GM12878 (cell line): ENCODE measurements at regions not wholly inside any gene's neighbourhood (a gene's known extent, or its start where the extent isn't known, plus 50 kb on each side); places are given as distances from the start of the nearest gene placed in this dataset.

Source experiments
- ATAC-seq: fragments of 200-7000 bp; cut with Tn5 transposase; 3 replicates; pipeline ENCODE4 v1.9.1; 2020; ENCODE audit warnings: mild to moderate bottlenecking, moderate library complexity
- BruUV-seq: library from RNA; stranded (reverse); fragments of 400-500 nt; replicated peaks from 2 replicates; lab custom pipeline; 2021; lab: Mats Ljungman, UMichigan
- CTCF ChIA-PET: fragments of 300-600 bp; sonication (Branson Sonifier 250); formaldehyde crosslinking; extraction: SDS; loops from one replicate; lab custom pipeline; 2021; ENCODE audit warnings: inconsistent platforms; lab: Yijun Ruan, JAX
- POLR2A ChIA-PET: fragments of 350-600 bp; formaldehyde crosslinking; extraction: SDS; loops from one replicate; lab custom pipeline; 2021; ENCODE audit warnings: inconsistent platforms; lab: Charles Lee
- RAD21 ChIA-PET: fragments of 300-600 bp; sonication (Branson Sonifier 250); formaldehyde crosslinking; loops from one replicate; lab custom pipeline; 2023; ENCODE audit warnings: antibody characterized with exemption; ENCODE audit not compliant: unreplicated experiment; lab: Charles Lee
- SMC1A ChIA-PET: fragments of 300-600 bp; sonication (Branson Sonifier 250); formaldehyde crosslinking; loops from one replicate; lab custom pipeline; 2023; ENCODE audit not compliant: unreplicated experiment, uncharacterized antibody; lab: Charles Lee
- DNase-seq: peaks from one replicate; pipeline ENCODE4 v3.0.0-alpha.2; 2011; ENCODE audit warnings: low read depth, low spot score
- FAIRE-seq: peaks from 3 replicates; lab custom pipeline; 2011; peaks lifted over from hg19 to GRCh38; lab: Jason Lieb, UNC
- H2AFZ ChIP-seq: 2 replicates; pipeline ENCODE4 v1.6.0; 2011; ENCODE audit warnings: low read depth, low read length, control low read depth; ENCODE audit not compliant: control insufficient read depth
- H3K27ac ChIP-seq: 2 replicates; pipeline ENCODE4 v1.5.1; 2011; ENCODE audit warnings: control low read depth; ENCODE audit not compliant: control insufficient read depth, insufficient read depth
- H3K27me3 ChIP-seq, 2 experiments: replicated peaks in 1 of 2; 2 replicates each; pipeline versions ENCODE4 v1.6.0 to v1.6.1; 2011; ENCODE audit warnings: low read length in 1 of 2; ENCODE audit not compliant: control insufficient read depth in 2 of 2, insufficient read depth in 2 of 2
- H3K36me3 ChIP-seq, 2 experiments: 2 replicates each; pipeline ENCODE4 v1.5.1; 2011; ENCODE audit warnings: low read length in 1 of 2; ENCODE audit not compliant: control insufficient read depth in 2 of 2, insufficient read depth in 2 of 2
- H3K4me1 ChIP-seq: 2 replicates; pipeline ENCODE4 v1.6.1; 2011; ENCODE audit warnings: mild to moderate bottlenecking, low read length, moderate library complexity, mixed read lengths; ENCODE audit not compliant: control insufficient read depth, insufficient read depth
- H3K4me2 ChIP-seq: 2 replicates; pipeline ENCODE4 v1.6.0; 2011; ENCODE audit warnings: control low read depth; ENCODE audit not compliant: control insufficient read depth, insufficient read depth
- H3K4me3 ChIP-seq: fragments of 200-600 bp; sonication (generic); 2 replicates; pipeline ENCODE4 v1.5.1; 2016
- H3K79me2 ChIP-seq: 2 replicates; pipeline ENCODE4 v1.6.0; 2011; ENCODE audit warnings: low read length; ENCODE audit not compliant: control insufficient read depth, insufficient read depth
- H3K9ac ChIP-seq: 2 replicates; pipeline ENCODE4 v1.8.0; 2011; ENCODE audit warnings: low read length, control low read depth, mixed read lengths; ENCODE audit not compliant: control insufficient read depth, insufficient read depth
- H3K9me3 ChIP-seq: replicated peaks from 3 replicates; pipeline ENCODE4 v1.5.1; 2011; ENCODE audit warnings: mild to moderate bottlenecking, low read length; ENCODE audit not compliant: control insufficient read depth, insufficient read depth
- H4K20me1 ChIP-seq: 2 replicates; pipeline ENCODE4 v1.6.0; 2011; ENCODE audit not compliant: control insufficient read depth, insufficient read depth
- CREM ChIP-seq: IDR thresholded peaks from 2 replicates; pipeline ENCODE4 v1.6.1; 2014; ENCODE audit warnings: antibody characterized with exemption, low read depth
- MTA2 ChIP-seq: fragments of 450-650 bp; IDR thresholded peaks from 2 replicates; pipeline ENCODE4 v1.6.1; 2016; ENCODE audit warnings: low read depth, mild to moderate bottlenecking, moderate library complexity
- WGBS: methylation state at CpG from one replicate; pipeline ENCODE4 v1.1.6; 2016; ENCODE audit warnings: low lambda C conversion rate; ENCODE audit not compliant: insufficient replicate concordance, insufficient coverage; ENCODE audit errors: missing lambda C conversion rate; 5-methylcytosine and 5-hydroxymethylcytosine counted together
- in situ Hi-C: fragments of 300-500 bp; cut with MboI; formaldehyde crosslinking; loops from 9 replicates; pipeline ENCODE4 v1.14.3; 2018; ENCODE audit warnings: mixed read lengths
- intact Hi-C: fragments of 100-400 bp; cut with micrococcal nuclease; formaldehyde crosslinking; loops from one replicate; pipeline ENCODE4 v1.14.2; 2022; ENCODE audit not compliant: unreplicated experiment
- TF ChIP-seq, protein P1 (sequence below): fragments of 150-350 bp; IDR thresholded peaks from 2 replicates; pipeline ENCODE4 v1.6.1; 2016; ENCODE audit warnings: low read depth, low read length
- TF ChIP-seq, protein P2 (sequence below): IDR thresholded peaks from 2 replicates; pipeline ENCODE4 v1.6.1; 2012; ENCODE audit warnings: improper control_type of control experiment, low read depth, low read length; ENCODE audit not compliant: insufficient replicate concordance
- TF ChIP-seq, protein P3 (sequence below): fragments of 450-650 bp; IDR thresholded peaks from 2 replicates; pipeline ENCODE4 v1.6.1; 2017; ENCODE audit warnings: mild to moderate bottlenecking, moderate library complexity
- TF ChIP-seq, protein P4 (sequence below): fragments of 450-650 bp; conservative IDR thresholded peaks from 2 replicates; pipeline ENCODE4 v1.6.1; 2017; ENCODE audit warnings: mild to moderate bottlenecking, moderate library complexity

DNA sequence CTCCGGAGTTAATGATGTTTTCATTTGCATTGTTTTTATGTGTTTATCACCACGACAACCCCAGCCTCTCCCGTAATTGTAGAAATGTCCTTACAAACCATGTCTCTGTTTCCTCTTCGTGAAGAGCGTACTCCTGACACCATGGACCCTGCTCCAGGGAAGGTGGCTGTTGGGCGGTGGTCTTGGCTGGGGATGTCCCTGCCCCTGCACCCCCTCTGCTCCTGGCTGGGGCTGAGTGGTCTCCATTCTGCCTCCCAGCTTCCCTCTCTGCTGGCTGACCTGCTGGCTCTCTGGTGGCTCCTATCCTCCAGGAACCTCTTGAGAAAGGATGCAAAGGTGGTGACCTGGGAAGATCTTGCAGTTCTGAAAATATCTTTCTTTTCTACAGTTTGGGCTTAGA, 81.1 kb downstream of the ASB1 start:
- intact Hi-C loops (no loop called here), in situ Hi-C loops (no loop called here)
- POLR2A ChIA-PET: no interaction called here
- Histone ChIP-seq H2AFZ (no peak overlapping the region), H3K4me3 (no peak overlapping the region), H3K79me2 (no peaks in the 10 kb centered on the region), H4K20me1 (no peaks in the 10 kb centered on the region), H3K9me3 (no peaks in the 10 kb centered on the region), H3K4me1 (no peaks in the 10 kb centered on the region), H3K36me3 (no peaks in the 10 kb centered on the region), H3K27ac (no peak overlapping the region), H3K27me3 (peaks cover 0 to 2% of the 10 kb centered on the region in 2 experiments; a peak in 1 of 4 replicates), H3K9ac (no peak overlapping the region), H3K4me2 (no peak overlapping the region)
- CTCF ChIA-PET: no interaction called here
- 36% methylated on average over 6 of the region's 6 CpGs for WGBS
- SMC1A ChIA-PET: no interaction called here
- FAIRE-seq (no peak), ATAC-seq (no peak), DNase-seq (no peak)
- no TSS peak for BruUV-seq
- RAD21 ChIA-PET: no interaction called here
- TF ChIP-seq, protein P1, sequence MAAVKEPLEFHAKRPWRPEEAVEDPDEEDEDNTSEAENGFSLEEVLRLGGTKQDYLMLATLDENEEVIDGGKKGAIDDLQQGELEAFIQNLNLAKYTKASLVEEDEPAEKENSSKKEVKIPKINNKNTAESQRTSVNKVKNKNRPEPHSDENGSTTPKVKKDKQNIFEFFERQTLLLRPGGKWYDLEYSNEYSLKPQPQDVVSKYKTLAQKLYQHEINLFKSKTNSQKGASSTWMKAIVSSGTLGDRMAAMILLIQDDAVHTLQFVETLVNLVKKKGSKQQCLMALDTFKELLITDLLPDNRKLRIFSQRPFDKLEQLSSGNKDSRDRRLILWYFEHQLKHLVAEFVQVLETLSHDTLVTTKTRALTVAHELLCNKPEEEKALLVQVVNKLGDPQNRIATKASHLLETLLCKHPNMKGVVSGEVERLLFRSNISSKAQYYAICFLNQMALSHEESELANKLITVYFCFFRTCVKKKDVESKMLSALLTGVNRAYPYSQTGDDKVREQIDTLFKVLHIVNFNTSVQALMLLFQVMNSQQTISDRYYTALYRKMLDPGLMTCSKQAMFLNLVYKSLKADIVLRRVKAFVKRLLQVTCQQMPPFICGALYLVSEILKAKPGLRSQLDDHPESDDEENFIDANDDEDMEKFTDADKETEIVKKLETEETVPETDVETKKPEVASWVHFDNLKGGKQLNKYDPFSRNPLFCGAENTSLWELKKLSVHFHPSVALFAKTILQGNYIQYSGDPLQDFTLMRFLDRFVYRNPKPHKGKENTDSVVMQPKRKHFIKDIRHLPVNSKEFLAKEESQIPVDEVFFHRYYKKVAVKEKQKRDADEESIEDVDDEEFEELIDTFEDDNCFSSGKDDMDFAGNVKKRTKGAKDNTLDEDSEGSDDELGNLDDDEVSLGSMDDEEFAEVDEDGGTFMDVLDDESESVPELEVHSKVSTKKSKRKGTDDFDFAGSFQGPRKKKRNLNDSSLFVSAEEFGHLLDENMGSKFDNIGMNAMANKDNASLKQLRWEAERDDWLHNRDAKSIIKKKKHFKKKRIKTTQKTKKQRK: no peak
- TF ChIP-seq MTA2 (no peak), CREM (no peak)
- TF ChIP-seq, protein P2, sequence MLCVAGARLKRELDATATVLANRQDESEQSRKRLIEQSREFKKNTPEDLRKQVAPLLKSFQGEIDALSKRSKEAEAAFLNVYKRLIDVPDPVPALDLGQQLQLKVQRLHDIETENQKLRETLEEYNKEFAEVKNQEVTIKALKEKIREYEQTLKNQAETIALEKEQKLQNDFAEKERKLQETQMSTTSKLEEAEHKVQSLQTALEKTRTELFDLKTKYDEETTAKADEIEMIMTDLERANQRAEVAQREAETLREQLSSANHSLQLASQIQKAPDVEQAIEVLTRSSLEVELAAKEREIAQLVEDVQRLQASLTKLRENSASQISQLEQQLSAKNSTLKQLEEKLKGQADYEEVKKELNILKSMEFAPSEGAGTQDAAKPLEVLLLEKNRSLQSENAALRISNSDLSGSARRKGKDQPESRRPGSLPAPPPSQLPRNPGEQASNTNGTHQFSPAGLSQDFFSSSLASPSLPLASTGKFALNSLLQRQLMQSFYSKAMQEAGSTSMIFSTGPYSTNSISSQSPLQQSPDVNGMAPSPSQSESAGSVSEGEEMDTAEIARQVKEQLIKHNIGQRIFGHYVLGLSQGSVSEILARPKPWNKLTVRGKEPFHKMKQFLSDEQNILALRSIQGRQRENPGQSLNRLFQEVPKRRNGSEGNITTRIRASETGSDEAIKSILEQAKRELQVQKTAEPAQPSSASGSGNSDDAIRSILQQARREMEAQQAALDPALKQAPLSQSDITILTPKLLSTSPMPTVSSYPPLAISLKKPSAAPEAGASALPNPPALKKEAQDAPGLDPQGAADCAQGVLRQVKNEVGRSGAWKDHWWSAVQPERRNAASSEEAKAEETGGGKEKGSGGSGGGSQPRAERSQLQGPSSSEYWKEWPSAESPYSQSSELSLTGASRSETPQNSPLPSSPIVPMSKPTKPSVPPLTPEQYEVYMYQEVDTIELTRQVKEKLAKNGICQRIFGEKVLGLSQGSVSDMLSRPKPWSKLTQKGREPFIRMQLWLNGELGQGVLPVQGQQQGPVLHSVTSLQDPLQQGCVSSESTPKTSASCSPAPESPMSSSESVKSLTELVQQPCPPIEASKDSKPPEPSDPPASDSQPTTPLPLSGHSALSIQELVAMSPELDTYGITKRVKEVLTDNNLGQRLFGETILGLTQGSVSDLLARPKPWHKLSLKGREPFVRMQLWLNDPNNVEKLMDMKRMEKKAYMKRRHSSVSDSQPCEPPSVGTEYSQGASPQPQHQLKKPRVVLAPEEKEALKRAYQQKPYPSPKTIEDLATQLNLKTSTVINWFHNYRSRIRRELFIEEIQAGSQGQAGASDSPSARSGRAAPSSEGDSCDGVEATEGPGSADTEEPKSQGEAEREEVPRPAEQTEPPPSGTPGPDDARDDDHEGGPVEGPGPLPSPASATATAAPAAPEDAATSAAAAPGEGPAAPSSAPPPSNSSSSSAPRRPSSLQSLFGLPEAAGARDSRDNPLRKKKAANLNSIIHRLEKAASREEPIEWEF: no peak
- TF ChIP-seq, protein P3, sequence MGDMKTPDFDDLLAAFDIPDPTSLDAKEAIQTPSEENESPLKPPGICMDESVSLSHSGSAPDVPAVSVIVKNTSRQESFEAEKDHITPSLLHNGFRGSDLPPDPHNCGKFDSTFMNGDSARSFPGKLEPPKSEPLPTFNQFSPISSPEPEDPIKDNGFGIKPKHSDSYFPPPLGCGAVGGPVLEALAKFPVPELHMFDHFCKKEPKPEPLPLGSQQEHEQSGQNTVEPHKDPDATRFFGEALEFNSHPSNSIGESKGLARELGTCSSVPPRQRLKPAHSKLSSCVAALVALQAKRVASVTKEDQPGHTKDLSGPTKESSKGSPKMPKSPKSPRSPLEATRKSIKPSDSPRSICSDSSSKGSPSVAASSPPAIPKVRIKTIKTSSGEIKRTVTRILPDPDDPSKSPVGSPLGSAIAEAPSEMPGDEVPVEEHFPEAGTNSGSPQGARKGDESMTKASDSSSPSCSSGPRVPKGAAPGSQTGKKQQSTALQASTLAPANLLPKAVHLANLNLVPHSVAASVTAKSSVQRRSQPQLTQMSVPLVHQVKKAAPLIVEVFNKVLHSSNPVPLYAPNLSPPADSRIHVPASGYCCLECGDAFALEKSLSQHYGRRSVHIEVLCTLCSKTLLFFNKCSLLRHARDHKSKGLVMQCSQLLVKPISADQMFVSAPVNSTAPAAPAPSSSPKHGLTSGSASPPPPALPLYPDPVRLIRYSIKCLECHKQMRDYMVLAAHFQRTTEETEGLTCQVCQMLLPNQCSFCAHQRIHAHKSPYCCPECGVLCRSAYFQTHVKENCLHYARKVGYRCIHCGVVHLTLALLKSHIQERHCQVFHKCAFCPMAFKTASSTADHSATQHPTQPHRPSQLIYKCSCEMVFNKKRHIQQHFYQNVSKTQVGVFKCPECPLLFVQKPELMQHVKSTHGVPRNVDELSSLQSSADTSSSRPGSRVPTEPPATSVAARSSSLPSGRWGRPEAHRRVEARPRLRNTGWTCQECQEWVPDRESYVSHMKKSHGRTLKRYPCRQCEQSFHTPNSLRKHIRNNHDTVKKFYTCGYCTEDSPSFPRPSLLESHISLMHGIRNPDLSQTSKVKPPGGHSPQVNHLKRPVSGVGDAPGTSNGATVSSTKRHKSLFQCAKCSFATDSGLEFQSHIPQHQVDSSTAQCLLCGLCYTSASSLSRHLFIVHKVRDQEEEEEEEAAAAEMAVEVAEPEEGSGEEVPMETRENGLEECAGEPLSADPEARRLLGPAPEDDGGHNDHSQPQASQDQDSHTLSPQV: no peak
- TF ChIP-seq, protein P4, sequence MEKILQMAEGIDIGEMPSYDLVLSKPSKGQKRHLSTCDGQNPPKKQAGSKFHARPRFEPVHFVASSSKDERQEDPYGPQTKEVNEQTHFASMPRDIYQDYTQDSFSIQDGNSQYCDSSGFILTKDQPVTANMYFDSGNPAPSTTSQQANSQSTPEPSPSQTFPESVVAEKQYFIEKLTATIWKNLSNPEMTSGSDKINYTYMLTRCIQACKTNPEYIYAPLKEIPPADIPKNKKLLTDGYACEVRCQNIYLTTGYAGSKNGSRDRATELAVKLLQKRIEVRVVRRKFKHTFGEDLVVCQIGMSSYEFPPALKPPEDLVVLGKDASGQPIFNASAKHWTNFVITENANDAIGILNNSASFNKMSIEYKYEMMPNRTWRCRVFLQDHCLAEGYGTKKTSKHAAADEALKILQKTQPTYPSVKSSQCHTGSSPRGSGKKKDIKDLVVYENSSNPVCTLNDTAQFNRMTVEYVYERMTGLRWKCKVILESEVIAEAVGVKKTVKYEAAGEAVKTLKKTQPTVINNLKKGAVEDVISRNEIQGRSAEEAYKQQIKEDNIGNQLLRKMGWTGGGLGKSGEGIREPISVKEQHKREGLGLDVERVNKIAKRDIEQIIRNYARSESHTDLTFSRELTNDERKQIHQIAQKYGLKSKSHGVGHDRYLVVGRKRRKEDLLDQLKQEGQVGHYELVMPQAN: no peak
